GM10266 (cell line): ENCODE measurements at regions not wholly inside any gene's neighbourhood (a gene's known extent, or its start where the extent isn't known, plus 50 kb on each side); places are given as distances from the start of the nearest gene placed in this dataset.
"Not testable (repeated sequence)": the region's sequence is repeated elsewhere in the genome, so short reads cannot be mapped to it uniquely, and the experiment has no call there.

Source experiments
- DNase-seq: peaks from one replicate; pipeline ENCODE4 v3.0.0; 2012; ENCODE audit errors: extremely low spot score
- CTCF ChIP-seq: IDR thresholded peaks from 2 replicates; pipeline ENCODE4 v1.5.1; 2012; ENCODE audit warnings: mild to moderate bottlenecking, low read depth; ENCODE audit not compliant: control insufficient read depth, insufficient read depth; ENCODE audit errors: missing control alignments

GRCh38 chr5:124528838-124529237 is 217.6 kb downstream of the ZNF608 start:
- no peak for TF ChIP-seq CTCF
- DNase-seq: no peak

- no peak for TF ChIP-seq CTCF
- no peak for DNase-seq
These were observed 219.0 kb downstream of the ZNF608 start for GRCh38 chr5:124527220-124527991.

GRCh38 chr5:124526079-124526478 is 220.4 kb downstream of the ZNF608 start:
- DNase-seq: not testable (repeated sequence)

- peak; percentile 56 for DNase-seq
- TF ChIP-seq CTCF: peak; percentile 29
These were observed 221.7 kb downstream of the ZNF608 start for GRCh38 chr5:124524552-124525232.

- no peak for DNase-seq
- TF ChIP-seq CTCF: no peak
These were observed 222.5 kb downstream of the ZNF608 start for GRCh38 chr5:124523897-124524296.

GRCh38 chr5:124522992-124523391 is 223.4 kb downstream of the ZNF608 start:
- TF ChIP-seq CTCF: no peak
- no peak for DNase-seq

GRCh38 chr5:124521461-124522230 is 224.8 kb downstream of the ZNF608 start:
- TF ChIP-seq CTCF: no peak
- no peak for DNase-seq
